PC-9 (cell line): ENCODE measurements at regions not wholly inside any gene's neighbourhood (a gene's known extent, or its start where the extent isn't known, plus 50 kb on each side); places are given as distances from the start of the nearest gene placed in this dataset.

ENCODE experiments used
- CTCF ChIP-seq: fragments of 200-600 bp; sonication (generic); conservative IDR thresholded peaks from 2 replicates; pipeline ENCODE4 v1.6.1; 2017; ENCODE audit warnings: mixed run types, antibody characterized with exemption, mild to moderate bottlenecking, moderate library complexity
- EZH2 ChIP-seq: fragments of 200-600 bp; sonication (generic); IDR thresholded peaks from 2 replicates; pipeline ENCODE4 v1.8.0; 2017; ENCODE audit warnings: antibody characterized with exemption, low read depth

GRCh38 chr22:48722661-48723060, 1105.0 kb downstream of the BRD1 start:
- no peak for TF ChIP-seq CTCF
- no peak for TF ChIP-seq EZH2
